Prostate gland (tissue), 2 donors: ENCODE measurements at regions not wholly inside any gene's neighbourhood (a gene's known extent, or its start where the extent isn't known, plus 50 kb on each side); places are given as distances from the start of the nearest gene placed in this dataset.

Source experiments
- CTCF ChIP-seq, 4 experiments: fragments of 200-600 bp in 2 of 4; fragments of 450-650 bp in 2 of 4; sonication (generic) in 2 of 4; IDR thresholded peaks; 1 replicate in 3 of 4; 2 replicates in 1 of 4; pipeline ENCODE4 v1.5.1; 2016 to 2019; ENCODE audit warnings: antibody characterized with exemption in 4 of 4, mild to moderate bottlenecking in 2 of 4, moderate library complexity in 2 of 4
- POLR2AphosphoS5 ChIP-seq: sonication (generic); formaldehyde crosslinking; IDR thresholded peaks from one replicate; pipeline ENCODE4 v1.6.1; 2017; ENCODE audit warnings: antibody characterized with exemption

GRCh38 chr5:12854386-12854785, 950.1 kb upstream of the CTNND2 start:
- TF ChIP-seq CTCF (IDR thresholded peaks at IDR 0.05), result no peak
- TF ChIP-seq POLR2AphosphoS5, result no peak
